ENCODE measurements at regions not wholly inside any gene's neighbourhood (a gene's known extent, or its start where the extent isn't known, plus 50 kb on each side); places are given as distances from the start of the nearest gene placed in this dataset.

DNA sequence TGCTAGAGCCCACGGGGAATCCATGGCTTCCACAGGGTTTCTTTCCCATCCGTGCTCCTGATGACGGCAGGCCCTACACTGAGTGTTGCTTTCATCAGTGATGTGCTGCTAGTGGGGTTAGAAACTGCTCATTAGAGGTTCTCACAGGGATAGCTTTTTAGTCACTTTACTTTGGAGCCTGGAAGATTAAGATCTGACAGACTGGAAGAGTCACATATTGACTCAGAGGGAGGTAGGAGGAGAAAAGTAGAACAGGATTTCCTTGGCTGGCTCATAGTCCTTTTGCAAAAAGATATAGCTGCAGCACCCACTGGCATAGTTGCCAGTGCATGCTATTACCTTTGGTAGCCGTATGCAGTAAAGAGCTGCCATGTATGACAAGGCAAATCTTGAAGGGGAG lies 890.3 kb downstream of the C6orf118 start:
- no peak for DNase-seq

DNA sequence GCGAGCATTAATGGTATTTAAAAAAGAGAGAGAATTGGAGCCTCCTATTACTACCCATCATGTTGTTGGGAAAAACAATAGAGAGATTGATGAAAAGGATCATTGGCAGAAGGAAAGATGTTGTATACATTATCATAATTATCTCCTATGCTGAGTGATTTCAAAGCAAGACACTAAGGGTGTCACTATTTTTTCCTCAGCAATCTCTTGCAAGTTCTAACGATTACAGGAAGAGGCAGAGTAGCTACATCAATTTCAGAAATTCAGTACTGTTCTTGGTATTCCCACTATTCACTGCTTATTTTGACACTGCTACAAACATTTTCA lies 891.2 kb downstream of the C6orf118 start:
- DNase-seq: no peak

DNA sequence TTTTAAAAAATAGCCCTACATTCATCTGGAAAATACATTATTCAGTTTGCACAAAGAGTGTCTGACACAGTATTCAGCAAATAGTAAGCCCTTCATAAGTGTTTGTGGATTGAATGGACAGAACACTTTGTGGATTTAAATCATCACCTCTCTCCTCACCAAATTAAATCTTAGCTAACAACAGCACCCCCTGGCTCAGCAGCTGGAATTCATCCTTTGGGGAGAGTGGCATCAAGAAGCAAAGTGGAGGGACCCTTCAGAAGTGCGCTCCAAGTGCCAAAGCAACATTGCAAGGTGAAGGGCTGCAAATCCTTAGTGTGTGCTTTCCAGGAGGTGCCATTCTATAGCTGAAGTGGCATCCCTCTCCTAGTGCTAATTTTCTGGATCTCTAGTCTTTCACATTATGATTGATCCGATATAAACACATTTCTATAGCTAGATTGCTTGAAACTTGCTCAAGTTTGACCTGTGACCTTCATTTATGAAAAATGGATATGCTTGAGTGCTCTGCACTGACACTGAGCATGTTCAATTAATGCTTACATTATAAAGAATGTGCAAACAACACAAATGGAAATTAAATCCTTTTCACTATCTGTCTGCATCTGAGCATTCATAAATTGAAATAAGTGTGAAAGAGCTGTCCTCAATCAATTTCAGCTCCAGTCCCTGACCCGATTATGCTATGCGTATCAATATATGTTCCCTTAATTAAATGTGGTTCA lies 891.7 kb downstream of the C6orf118 start:
- no peak for DNase-seq

DNA sequence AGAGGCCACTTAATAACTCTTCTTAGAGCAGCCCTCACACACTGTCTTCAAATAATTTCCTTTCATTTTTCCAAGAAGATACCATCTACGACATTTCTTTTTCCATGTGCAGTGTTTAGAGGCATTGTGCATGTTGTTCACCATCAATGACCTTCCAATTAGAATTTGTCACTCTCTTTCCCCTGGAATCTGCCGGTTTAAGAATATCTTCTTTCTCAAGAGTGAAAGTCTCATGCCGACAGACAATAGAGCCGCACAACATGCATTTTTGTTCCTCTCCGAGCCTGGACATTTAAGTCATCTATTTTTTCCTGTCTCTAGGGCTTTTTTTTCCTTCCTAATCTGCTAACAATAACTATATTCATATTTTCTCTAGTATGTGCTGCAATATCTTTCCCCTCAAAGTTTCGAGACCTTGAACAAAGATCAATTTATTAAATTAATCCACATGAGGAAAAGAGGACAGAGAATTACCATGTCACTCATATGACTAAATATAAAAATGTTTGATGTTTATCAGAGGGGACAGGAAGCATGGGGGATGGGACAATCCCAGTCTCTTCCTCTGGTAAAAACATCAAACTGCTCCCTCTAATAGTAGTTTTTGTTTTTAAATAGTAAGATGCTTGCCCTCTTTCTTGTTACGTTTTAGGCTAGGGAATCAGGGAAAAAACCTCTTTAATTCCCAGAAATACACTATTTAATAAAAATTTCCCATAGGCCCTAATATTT lies 893.4 kb downstream of the C6orf118 start:
- no peak for DNase-seq

DNA sequence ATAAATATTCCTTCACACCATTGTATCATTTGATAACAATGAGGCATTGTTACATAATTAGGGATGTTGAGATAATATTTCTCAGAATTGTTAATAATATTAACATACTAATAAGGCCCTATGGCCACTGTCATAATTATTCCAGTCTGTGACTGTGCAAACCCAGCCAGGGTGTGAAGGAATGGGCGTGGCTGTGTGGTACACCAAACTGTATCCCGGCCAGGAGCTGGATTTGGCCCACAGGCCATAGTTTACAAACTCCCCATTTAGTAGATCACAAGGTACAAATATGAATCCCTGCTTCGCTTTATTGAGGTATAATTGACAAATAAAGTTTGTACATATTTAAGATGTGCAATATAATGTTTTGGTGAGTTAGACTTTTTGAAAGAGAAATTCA lies 894.7 kb downstream of the C6orf118 start:
- no peak for DNase-seq

DNA sequence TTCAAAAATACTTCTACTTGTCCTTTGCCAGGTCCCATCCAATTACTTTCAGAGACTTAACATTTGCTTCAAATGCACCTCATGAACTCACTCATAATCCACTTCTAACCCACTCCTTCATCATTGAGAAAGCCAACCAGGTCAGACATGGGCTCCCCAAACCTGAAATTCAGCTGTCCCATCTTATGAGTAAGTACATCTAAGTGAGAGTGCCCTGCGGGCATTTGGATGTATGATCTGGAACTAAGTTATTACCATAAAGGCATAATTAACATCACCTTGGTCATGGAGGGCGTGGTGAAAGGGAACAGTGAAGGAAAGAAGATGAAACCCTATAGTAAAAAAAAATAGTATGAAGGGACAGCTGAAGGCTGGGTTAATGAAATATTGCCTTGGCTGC lies 896.8 kb downstream of the C6orf118 start:
- no peak for DNase-seq

DNA sequence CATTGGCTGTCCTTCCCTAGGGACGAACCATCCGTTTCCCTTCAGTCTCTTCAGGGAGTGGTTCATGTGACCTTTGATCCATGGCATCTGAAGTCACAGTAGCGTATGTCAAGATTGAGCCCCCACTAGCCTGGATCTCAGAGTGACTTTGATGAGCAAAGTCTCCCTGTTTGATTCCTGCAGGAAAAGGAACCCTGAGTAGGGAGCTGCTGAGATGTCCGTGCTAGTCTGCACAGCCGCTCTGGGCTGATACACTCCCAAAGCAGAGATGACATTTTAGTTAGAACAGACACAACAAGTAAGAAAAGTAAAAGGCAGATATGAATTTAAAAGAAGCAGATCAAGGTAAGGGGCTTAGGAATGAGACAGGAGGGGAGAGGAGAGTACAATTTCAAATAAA lies 899.4 kb downstream of the C6orf118 start:
- no peak for DNase-seq

DNA sequence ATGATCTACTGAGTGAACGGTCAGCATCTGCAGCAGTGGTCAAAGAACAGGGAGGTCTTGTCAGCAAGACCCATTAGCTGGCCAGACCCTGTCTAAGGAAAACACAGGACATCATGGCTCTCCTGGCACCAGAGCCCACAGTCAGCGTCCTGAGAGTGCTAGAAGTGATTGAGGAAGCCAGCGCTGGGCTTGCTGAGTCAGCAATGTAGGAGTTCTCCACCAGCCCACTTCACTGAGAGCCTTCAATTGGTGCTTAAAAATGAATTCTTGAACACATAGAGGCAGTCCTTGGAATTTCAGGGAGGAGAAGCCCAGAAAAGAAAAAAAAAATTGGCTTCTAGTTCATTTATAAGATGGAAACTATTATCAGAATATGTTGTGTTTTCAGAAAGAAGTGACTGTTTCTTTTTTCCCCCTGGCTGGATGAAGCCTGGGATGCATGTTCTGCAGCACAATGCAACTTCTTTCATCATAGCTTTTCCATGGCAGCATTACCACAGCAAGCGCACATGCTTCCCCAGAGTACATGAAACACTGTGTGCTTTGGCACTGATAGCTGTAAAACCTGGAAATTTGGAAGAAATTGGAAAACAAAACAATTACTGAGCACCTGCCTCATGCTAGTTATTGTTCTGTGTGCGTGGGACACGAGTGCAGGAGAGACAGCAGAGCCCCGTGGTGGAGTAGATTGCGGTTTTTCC lies 899.9 kb downstream of the C6orf118 start:
- no peak for DNase-seq

DNA sequence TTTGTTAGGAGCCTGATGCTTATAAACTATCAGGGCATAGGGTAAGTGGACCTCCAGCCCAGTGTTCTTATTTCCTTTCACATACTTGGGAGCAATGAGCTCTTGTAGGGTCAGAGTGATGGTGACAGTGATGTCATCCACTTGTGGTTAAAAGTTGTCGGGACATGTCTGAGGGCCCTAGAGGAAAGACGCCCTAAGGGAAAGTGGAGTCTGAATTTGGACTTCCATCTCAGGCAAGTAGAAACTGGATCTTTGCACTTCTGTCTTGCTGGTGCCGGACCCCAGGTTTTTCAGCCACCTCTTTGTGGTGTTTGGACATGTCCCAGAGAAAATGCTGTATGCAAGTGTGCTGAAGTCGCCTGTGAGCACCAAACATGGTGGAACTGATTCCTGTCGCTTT lies 900.5 kb downstream of the C6orf118 start:
- no peak for DNase-seq

DNA sequence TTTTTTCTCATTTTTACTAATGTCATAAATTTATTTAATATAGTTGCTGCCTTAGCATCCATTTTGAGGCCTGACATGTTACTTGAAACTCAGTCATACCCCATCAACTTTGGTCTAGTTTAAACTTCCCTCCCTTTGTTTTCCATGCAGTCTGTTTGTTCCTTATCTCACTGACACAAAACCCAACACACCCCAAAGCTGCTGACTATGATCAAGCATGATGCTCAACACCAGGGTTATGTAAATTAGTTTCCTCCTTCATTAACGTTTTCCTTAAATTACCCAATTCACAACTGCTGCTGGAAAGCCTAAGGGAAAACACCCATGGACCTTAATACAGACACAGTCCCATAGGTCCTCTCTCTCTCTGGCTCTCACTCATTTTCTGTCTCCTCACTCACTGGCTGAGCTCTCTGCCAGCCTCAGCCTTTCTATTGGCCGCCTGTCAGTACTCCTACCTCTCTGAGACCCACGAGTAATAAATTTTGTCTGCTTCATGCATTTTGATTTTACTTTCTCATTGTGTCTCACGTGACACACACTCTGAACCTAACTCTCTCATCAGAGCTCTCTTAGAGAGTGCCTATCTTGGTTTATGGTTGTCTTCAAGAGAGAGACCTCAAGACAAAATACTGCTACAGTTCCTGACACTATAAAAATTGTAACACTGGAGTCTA lies 904.5 kb downstream of the C6orf118 start:
- DNase-seq: no peak

DNA sequence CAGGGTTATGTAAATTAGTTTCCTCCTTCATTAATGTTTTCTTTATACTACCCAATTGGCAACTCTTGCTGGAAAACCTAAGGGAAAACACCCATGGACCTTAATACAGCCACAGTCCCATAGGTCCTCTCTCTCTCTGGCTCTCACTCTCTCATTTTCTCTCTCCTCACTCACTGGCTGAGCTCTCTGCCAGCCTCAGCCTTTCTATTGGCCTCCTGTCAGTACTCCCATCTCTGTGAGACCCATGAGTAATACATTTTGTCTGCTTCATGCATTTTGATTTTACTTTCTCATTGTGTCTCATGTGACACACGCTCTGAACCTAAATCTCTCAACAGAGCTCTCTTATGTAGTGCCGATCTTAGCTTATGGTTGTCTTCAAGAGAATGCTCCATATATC lies 907.5 kb downstream of the C6orf118 start:
- DNase-seq: no peak

DNA sequence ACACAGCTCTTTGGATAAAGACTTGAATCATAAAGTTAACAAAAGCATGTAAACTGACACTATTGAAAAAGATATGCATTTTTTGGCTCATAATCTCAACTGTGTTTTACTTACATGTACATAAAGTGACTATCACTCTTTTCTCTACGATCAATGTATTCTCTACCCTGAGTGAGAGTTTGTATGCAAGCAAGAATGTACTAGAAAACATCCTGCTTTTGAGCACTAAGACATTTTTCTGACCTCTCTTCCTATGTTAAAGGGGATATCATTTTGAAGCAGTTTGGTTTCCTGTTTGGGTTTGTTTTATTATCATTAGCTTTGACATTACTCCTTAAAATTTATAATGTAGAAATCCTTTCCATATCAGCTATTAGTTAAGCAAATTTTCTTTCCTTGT lies 910.8 kb downstream of the C6orf118 start:
- no peak for DNase-seq

DNA sequence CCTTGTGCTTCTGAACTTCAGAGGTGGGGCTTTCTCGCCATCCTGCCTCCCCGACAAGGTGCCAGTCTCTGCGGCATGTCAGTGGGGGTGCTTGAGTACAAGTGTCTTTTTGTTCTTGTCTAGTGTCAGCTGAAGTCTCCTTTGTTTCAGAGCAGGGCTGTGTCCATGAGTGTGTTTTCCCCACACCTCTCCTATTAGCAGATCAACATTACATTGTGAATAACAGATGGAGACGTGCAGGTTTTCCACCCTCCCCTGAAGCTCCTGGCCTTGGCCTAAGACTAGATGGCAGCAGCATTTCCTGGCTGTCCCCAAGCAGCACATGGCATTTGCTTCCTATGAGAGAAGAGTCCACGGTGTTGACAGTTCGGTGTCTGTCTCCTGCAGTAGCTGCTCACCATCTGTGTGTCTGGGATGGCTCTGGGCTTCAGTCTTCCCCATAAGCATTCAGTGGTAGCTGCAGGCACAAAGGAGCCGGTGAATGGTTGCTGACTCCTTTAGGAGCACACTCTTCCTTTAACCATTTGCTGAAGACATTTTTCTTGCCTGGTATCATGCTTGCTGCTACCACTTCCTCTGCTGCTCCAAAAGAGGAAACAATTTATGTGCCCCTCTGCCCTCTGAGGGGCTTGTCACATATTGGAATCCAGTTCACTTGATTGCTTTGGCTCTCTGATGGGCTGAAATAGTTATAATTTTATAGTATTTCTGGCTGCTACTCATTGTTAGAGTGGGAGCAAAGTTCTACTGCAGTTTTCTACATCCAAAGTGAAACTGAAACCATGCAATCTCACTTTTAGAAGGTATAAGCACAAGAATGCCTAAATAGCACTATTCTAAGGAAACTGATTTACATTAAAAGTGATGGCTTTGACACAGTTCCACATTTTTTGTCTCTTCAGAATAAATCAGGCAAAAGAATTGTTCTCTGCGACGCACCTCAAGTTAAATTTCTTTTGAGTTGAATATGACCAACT lies 913.0 kb downstream of the C6orf118 start:
- no peak for DNase-seq

DNA sequence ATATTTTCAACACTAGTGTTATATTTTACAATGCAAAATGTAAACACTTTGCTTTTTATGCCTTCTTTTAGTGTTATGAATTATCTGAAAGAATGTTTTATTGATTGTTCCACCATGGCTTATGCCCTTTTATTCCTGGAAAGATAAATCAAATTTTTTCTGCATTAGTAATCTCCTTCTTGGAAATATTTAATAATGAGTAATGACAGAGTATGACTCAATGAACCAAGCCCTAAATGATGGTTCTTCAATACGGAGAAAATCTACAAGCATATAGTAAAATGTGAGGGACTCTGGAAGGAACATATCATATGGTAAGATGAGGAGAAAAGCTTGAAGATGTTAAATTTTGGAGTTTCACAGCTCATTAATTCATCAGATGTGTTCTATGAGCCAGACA lies 929.6 kb downstream of the C6orf118 start:
- DNase-seq: no peak

DNA sequence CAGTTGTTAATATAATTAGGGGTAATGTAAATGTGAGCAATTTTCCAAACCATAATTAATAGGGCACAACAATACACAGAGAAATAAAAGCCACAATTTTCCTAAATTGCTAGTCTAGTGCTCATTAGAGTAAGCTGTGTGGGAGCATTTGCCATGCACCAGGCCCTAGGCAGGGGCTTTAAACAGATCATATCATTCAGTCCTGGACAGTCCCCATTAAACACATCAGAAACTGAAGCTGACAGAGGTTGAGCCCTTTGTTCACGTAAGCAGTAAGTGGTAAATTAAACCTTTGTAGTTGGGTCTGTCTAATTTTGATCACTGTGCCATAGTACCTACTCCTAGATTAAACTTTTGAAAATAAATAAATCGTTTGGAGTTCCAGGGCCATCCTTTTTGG lies 931.1 kb downstream of the C6orf118 start:
- no peak for DNase-seq

DNA sequence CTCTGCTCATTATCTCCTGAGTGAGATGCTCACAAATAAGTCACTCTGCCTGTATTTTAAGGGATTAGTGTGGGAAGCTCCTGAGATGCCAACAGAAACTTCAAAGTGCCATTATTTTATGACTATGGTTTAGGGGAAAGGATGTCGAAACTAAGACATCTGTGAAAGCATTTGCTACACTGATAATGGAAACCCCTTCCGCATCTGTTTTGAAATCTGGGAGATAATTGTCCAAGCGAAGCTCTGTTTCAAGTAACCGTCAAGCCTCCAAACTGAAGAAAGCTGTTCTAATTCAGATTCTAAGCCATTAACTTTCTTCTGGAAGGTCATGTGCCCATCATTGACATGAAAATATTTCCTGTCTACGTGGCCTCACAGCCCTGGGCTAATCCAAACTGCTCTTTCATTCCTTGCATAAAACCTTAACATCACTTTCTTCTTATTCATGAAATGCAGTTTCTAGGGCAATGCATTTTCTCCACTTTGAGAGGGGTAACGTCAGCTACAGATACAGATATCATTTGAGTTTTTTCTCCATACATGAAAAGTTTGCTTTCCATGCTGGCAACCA lies 932.0 kb downstream of the C6orf118 start:
- DNase-seq: no peak

DNA sequence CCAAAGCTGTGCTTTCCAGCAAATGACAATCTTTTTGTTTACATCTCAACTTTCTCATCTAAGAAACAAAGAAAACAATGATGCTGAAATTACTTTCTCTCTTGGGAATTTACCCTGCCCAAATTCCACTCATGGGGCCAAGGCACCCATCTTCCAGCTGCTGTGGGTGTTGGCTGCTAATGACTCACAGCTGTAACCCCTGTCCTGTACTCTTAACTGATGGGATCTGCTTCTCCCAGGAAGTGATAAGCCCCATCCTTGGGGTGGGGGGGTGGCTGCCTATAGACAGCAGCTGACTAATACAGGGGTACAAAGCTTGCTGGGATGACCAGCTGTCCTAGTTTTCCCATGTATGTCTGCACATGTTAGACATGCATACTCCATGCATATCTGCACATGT lies 938.6 kb downstream of the C6orf118 start:
- no peak for DNase-seq

DNA sequence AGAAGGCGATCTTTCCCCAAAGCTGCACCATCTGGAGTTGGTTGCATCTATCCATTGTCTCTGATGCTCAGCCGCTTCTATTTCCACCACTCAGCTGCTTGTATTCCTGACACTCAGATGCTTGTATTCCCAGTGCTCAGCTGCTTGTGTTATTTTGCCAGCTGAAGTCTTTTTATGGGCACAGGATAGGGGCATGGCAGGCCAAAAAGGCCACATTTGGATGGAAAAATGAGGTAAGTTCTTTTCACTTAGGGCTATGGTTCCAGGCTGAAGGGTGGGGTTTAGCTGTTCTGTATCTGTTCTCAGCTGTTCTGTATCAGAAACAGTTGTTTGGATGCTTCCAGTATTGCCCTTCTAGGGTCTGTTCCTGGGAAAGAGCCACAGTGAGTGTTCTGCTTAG lies 944.9 kb downstream of the QKI start:
- DNase-seq: no peak

DNA sequence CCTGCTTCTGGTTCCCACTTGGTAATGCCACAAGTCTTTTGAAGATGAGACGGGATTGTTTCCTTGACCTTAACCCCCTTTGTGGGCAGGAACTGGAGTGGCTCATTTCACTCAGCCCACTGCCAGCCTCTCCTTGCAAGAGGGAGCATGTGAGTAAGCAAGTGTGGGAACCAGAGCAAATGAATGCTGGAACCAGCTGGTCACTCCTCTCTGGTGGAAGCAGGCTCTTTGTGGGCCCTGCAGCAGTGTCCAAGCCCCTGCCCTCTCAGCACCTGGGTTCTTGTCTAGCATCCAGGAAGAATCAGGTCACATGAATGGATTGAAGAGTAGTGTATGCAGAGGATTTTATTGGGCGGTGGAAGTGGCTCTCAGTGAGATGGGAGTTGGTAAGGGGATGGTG lies 944.5 kb downstream of the QKI start:
- DNase-seq: no peak

DNA sequence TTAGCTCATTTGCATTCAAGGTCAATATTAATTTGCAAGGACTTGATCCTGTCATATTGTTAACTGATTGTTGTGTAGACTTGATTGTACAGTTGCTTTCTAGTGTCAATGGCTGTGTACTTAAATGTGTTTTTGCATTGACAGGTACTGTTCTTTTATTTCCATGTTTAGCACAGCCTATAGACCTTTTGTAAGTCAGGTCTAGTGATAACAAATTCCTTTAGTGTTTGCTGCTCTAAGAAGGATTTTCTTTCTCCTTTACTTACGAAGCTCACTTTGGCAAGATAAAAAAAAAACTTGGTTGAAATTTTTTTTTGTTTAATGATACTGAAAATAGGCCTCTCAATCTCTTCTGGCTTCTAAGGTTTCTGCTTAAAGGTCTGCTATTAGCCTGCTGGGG lies 942.3 kb downstream of the QKI start:
- DNase-seq: no peak

DNA sequence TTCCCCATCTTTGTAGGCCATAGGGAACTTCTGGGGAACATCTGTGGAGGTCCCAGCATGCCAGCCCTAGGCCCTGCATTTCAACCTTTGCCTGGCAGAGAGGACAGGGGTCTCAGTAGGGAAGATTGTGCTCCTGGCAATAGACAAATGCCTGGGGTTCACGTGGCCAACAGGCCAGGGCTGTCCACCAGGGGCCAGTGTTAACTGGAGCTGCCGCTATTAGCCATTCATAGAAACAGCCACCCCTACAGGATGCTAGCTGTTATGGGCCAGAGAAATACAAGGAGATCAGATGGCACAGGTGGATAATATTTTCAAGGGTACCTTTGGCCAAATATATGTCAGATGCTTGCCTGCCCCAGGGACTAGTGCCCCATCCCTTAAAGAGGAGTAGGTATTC lies 932.9 kb downstream of the QKI start:
- DNase-seq: no peak

DNA sequence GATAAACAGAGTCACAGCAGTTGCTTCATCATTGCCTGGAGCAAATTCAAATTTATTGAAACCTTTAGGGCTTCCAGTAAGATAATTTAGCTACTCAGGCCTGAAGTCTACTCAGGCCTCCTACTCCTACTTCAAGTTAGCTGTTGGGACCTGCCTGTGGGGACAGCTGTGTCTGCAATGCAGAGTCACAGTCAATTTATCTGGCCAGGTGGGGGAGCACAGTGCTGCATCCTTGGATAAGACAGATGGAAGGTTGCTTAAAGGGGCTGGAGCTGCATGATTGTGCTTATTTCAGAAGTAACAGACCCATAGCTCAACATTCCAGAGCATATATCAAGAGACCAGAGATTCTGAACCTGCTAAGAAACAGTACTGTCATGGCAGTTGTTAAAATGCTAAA lies 932.1 kb downstream of the QKI start:
- DNase-seq: no peak
